HG03432 (cell line): ENCODE measurements at regions not wholly inside any gene's neighbourhood (a gene's known extent, or its start where the extent isn't known, plus 50 kb on each side); places are given as distances from the start of the nearest gene placed in this dataset.

ENCODE experiments used
- ATAC-seq: cut with Tn5 transposase; IDR thresholded peaks from one replicate; pipeline ENCODE4 v1.9.1; 2021; ENCODE audit warnings: mild to moderate bottlenecking, moderate library complexity; ENCODE audit not compliant: unreplicated experiment

DNA sequence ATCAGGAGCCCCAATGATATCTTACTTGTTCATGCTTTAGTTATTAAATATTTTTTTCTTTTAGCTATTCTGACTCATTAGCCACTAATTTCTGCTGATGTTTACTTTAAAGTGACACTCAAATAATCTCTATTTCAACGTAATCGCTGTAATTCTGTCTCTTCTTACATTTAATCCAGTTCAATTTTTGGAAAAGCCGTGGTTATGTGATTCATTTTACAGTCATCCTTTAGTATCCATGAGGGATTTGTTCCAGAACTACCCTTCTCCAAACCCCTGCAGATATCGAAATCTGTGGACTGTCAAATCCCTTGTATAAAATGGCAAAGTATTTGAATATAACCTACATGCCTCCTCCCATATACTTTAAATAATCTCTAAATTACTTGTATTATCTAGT lies 1103.4 kb downstream of the LRFN5 start:
- ATAC-seq = no peak

DNA sequence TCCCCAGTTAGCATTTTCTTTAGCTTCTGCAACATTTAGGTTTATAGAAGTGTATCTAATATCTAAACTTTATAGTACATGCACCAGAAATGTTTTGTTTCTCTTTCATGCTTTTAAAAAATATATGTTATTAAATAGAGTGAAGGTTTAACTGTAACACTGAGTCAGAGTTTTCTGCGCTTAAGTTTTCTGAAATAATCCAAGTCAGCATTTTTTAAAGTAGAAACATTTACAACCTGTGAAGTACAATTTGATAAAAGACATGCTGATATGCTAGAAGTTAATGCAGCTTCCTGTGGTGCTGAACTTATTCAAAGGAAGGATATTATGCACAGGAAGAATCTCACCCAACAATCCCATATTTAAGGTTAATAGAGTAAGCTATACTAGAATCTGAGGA lies 1096.8 kb downstream of the LRFN5 start:
- no peak for ATAC-seq

DNA sequence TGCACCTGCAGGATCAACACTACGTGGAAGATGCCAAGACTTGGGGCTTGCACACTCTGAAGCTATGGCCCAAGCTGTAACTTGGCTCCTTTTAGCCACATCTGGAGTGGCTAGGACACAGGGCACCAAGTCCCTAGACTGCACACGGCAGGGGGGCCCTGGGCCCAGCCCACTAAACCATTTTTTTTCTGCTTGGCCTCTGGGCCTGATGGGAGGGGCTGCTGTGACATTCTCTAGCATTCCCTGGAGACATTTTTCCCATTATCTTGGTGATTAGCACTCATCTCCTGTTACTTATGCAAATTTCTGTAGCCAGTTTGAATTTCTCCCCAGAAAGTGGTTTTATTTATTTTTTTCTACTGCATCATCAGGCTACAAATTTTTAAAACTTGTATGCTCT lies 1080.7 kb downstream of the LRFN5 start:
- ATAC-seq = no peak

- no peak for ATAC-seq
Observed at GRCh38 chr14:42683707-42684106, 1077.0 kb downstream of the LRFN5 start.

DNA sequence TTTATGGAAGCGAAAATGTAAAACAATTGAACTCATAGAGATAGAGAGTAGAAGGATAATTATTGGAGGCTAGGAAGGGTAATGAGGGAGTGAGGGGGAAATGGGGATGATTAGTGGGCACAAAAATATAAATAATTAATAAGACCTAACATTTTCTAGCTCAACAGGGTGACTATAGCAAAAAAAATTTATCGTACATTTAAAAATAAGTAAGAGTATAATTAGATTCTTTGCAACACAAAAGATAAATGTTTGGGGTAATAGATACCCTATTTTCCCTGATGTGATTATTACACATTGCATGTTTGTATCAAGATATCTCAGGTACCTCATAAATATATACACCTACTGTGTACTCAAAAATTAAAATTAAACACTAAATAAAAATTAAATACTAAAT lies 1070.0 kb downstream of the LRFN5 start:
- no peak for ATAC-seq

DNA sequence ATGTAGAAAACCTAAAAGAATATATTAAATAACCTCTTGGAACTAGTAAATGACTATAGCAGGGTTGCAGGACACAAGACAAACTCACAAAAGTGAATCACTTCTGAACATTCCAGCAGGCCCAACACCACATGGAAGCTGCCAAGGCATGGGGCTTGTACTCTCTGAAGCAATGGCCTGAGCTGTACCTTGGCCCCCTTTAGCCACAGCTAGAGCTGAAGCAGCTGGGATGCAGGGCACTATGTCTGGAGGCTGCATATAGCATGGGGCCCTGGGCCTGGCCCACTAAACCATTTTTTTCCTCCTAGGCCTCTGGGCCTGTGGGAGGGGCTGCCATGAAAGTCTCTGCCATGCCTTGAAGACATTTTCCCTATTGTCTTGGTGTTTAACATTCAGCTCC lies 1067.3 kb downstream of the LRFN5 start:
- no peak for ATAC-seq

DNA sequence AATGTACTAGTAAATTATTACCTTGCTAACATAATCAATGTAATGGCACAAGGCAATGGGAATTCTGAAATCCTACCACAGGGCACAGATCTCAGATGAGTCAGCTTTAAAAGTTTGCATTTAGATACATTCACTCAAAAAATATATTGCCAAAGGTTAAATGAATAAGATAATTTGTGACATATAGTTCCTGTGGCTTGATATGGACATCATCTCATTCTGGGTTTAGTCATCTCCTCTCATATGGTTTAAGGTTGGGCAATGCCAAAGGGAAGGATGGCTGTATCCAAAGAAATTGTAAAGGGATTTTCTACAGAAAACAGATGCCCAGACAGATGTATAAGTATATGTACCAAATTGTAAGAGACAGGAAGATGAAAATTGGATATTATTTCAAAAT lies 1065.0 kb downstream of the LRFN5 start:
- no peak for ATAC-seq

GRCh38 chr14:42665083-42665482 lies 1058.4 kb downstream of the LRFN5 start:
- no peak for ATAC-seq

- no peak for ATAC-seq
Observed at GRCh38 chr14:42664190-42664589, 1057.5 kb downstream of the LRFN5 start.

- ATAC-seq = no peak
Observed at GRCh38 chr14:42654707-42655106, 1048.0 kb downstream of the LRFN5 start.

DNA sequence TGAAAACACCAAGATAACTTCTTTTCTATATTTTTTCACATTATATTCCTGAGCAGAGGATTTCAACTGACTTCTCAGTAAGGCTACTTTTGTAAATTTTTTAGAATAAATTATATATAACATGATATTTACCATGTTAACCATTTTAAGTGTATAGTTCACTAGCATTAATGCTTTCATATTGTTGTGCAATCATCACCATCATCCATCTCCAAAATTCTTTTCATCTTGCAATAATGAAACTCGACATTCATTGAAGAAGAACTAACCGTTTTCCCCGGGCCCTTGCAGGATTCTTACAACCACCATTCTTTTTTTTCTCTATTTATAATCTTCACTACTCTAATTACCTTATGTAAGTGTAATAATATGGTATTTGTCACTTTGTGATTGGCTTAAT lies 1036.1 kb downstream of the LRFN5 start:
- ATAC-seq = no peak

DNA sequence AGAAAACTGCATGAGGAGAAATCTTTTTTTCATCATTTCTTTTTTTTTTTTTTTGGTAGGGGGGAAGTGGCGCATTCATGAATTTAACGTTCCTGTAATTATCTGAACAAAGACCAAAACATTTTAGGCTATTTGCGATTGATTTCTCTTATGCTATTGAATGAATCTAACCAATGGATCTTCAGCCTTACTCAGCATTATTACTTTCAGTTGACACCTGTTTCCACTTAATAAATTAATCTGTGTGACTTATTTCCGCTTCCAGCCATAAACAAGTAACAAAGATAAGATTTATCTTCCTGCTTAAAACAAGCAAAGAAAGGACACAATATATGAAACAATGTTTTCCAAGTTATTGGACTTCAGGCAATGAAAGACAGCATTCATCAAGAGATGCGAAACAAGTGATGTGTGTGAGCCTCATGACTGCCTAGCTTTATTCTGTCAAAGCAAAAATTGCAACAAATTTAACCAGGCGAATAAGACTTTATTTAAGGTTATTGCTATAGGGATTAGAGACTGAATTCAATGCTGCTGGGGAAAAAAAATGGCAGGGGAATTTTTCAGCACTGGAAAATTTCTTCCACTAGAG lies 1026.9 kb downstream of the LRFN5 start:
- no peak for ATAC-seq

GRCh38 chr14:42629553-42629952 lies 1022.9 kb downstream of the LRFN5 start:
- no peak for ATAC-seq

DNA sequence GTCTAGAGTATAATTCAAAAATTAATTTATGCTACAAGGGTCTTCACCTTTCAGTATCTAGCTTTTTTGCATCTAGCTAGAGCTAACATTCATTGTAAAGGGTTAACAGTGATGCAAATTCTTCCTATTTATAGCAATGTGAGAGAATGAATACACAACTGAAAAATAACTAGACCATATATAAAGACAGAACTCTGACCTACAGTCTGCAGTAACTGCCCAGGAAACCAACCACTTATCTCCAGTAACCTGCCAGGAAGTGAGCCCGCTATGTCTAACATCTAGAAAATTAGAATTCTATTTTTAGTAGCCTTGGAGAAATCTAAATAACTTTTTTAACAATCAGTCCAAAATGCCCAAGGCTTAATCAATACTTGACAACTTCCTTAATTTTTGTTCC lies 1021.9 kb downstream of the LRFN5 start:
- peak; percentile 59 for ATAC-seq

DNA sequence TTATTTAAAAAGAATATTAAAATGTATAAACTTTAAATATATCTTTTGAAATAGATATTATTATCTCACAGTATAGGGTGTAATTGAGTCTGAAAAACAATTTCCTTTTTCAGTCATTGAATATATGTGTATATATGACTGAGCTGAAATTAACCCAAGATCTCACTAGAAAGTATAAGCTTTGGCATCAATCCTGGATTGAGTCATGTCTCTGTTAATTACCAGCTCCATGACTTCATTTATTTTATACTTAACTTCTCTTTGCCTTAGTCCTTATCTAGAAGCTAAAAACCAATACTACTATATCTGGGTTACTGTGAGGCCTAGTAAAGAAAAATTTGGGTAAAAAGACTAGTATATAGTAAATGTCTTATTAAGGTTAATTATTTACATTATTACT lies 1020.3 kb downstream of the LRFN5 start:
- no peak for ATAC-seq

GRCh38 chr14:42624980-42625761 lies 1018.5 kb downstream of the LRFN5 start:
- ATAC-seq = no peak

DNA sequence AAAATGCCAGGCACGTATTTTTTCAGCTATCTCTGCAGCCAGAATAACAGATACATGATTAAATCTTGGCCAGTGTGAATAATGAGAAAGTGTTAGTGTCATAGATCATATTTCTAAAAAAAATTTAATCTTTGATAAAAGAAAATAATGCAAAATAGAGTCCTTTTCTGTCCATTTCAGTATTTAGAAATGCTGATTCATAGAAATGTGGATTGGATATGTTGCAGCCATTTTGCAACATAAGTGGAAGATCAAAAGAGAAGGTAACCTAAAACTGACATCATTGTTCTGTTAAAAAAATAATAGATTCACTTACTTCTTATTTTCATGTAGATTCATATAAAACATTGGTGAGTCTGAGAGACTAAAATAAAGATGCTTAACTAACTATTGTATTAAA lies 1010.3 kb downstream of the LRFN5 start:
- no peak for ATAC-seq

DNA sequence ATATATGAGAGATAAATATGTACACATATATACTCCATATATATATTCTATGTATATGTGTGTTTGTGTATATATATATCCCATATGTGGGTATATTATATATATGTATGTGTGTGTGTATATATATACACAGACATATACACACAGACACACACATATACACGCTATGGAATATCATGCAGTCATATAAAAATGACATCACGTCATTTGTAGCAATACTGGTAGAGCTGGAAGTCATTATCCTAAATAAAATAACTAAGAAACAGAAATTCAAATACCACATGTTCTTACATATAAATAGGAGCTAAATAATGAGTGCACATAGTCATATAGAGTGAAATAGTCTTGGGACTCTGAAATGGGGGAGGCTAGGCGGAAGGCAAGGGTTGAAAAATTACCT lies 1000.2 kb downstream of the LRFN5 start:
- no peak for ATAC-seq

DNA sequence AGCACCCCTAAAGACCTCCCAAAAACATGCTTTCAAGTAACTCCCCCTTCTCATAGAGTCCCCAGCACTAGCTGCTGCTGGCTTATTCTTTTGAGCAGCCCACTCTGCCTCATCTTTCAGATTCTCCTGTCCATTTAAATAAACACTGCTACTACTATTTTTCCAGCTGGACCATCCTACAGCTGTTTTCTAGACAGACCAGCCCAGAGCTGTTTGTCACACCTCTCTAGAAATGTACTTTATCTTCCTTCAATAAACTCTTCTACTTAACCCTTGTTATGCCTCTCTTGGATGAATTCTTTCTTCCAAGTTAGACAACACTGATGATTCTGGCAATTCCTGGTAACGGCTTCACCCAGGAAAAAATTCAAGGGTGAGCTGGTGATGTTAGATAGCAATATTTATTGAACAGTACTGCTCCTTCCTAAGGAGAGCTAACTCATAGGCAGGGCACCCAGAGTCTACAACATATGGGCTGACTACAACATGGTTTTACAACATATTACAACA lies 995.7 kb downstream of the LRFN5 start:
- ATAC-seq = no peak

DNA sequence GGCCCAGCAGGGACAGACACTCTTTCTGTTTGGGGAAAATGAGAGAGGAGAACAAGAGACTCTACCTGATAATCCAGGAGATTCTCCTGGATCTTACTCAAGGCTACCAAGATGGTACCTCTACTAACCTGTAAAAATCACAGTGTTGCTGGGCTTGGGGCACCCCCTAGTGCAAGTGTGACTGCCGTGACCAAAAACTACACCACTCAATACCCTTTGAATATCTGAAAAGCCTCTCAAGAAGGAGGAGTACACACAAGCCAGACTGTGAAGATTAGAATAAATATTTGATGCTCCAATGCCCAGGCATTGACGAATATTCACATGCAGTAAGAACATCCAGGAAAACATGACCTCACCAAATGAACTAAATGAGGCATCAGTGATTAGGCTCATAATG lies 965.4 kb downstream of the LRFN5 start:
- no peak for ATAC-seq

GRCh38 chr14:42569227-42569626 lies 962.6 kb downstream of the LRFN5 start:
- ATAC-seq = no peak

- no peak for ATAC-seq
Observed at GRCh38 chr14:42565556-42565955, 958.9 kb downstream of the LRFN5 start.

GRCh38 chr14:42563313-42563712 lies 956.6 kb downstream of the LRFN5 start:
- ATAC-seq = no peak
